NCI-H2107 treated with DMSO at 0.1 percent for 48 hours (cell line): ENCODE measurements at regions not wholly inside any gene's neighbourhood (a gene's known extent, or its start where the extent isn't known, plus 50 kb on each side); places are given as distances from the start of the nearest gene placed in this dataset.

Experiments
- DNase-seq: peaks from one replicate; lab custom pipeline; 2025; ENCODE audit not compliant: unreplicated experiment; lab: John Stamatoyannopoulos, UW

- no peak for DNase-seq
Measured at GRCh38 chr10:78357141-78358063, 323.7 kb downstream of the RPS24 start.

GRCh38 chr10:78358351-78358750, 324.7 kb downstream of the RPS24 start:
- DNase-seq = no peak

- DNase-seq = no peak
Measured at GRCh38 chr10:78358982-78359381, 325.3 kb downstream of the RPS24 start.

- no peak for DNase-seq
Measured at GRCh38 chr10:78359640-78360091, 326.0 kb downstream of the RPS24 start.

- DNase-seq = no peak
Measured at GRCh38 chr10:78360284-78360683, 326.6 kb downstream of the RPS24 start.

- no peak for DNase-seq
Measured at GRCh38 chr10:78361031-78361430, 327.4 kb downstream of the RPS24 start.

GRCh38 chr10:78362406-78363022, 328.9 kb downstream of the RPS24 start:
- no peak for DNase-seq

- no peak for DNase-seq
Measured at GRCh38 chr10:78363190-78363589, 329.5 kb downstream of the RPS24 start.

GRCh38 chr10:78365694-78366093, 332.0 kb downstream of the RPS24 start:
- DNase-seq = no peak

- DNase-seq = no peak
Measured at GRCh38 chr10:78366663-78367411, 333.2 kb downstream of the RPS24 start.

GRCh38 chr10:78367751-78368150, 334.1 kb downstream of the RPS24 start:
- DNase-seq = no peak

GRCh38 chr10:78371136-78371535, 337.5 kb downstream of the RPS24 start:
- DNase-seq = peak; percentile 1

GRCh38 chr10:78372806-78373205, 339.1 kb downstream of the RPS24 start:
- DNase-seq = no peak

- no peak for DNase-seq
Measured at GRCh38 chr10:78374331-78375028, 340.8 kb downstream of the RPS24 start.

GRCh38 chr10:78375854-78376785, 342.5 kb downstream of the RPS24 start:
- DNase-seq = no peak

- no peak for DNase-seq
Measured at GRCh38 chr10:78377356-78377755, 343.7 kb downstream of the RPS24 start.

GRCh38 chr10:78378192-78378591, 344.5 kb downstream of the RPS24 start:
- DNase-seq = no peak

GRCh38 chr10:78381107-78381506, 347.4 kb downstream of the RPS24 start:
- no peak for DNase-seq

GRCh38 chr10:78382047-78382446, 348.4 kb downstream of the RPS24 start:
- no peak for DNase-seq

- no peak for DNase-seq
Measured at GRCh38 chr10:78382772-78383171, 349.1 kb downstream of the RPS24 start.
